CD14-positive monocyte (primary cell): ENCODE measurements at regions not wholly inside any gene's neighbourhood (a gene's known extent, or its start where the extent isn't known, plus 50 kb on each side); places are given as distances from the start of the nearest gene placed in this dataset.

Experiments
- DNase-seq, 3 donors: peaks; one replicate each; pipeline ENCODE4 v3.0.0-alpha.2; 2011 to 2022
- H2AFZ ChIP-seq: 2 replicates; pipeline ENCODE4 v1.6.0; 2012; ENCODE audit warnings: mild to moderate bottlenecking, low read depth, low read length, inconsistent platforms; ENCODE audit not compliant: insufficient read depth, poor library complexity, severe bottlenecking
- H3K27ac ChIP-seq, 2 donors: 1 replicate in 1 of 2; 2 replicates in 1 of 2; pipeline ENCODE4 v1.5.1; 2012 to 2013; ENCODE audit warnings: low read length in 2 of 2, control low read depth in 1 of 2, inconsistent platforms in 1 of 2, low read depth in 1 of 2, mild to moderate bottlenecking in 1 of 2
- H3K27me3 ChIP-seq, 2 donors: one replicate each; pipeline versions ENCODE4 v1.6.0 to v1.6.1; 2011 to 2013; ENCODE audit warnings: low read length in 2 of 2; ENCODE audit not compliant: control insufficient read depth in 2 of 2, insufficient read depth in 2 of 2
- H3K36me3 ChIP-seq, 2 donors: replicated peaks in 1 of 2; 1 replicate in 1 of 2; 2 replicates in 1 of 2; pipeline versions ENCODE4 v1.5.1 to v1.6.1; 2012 to 2013; ENCODE audit warnings: low read length in 2 of 2, control low read depth in 1 of 2, inconsistent platforms in 1 of 2, mild to moderate bottlenecking in 1 of 2; ENCODE audit not compliant: insufficient read depth in 2 of 2, control insufficient read depth in 1 of 2
- H3K4me1 ChIP-seq, 2 donors: 1 replicate in 1 of 2; 2 replicates in 1 of 2; pipeline versions ENCODE4 v1.5.1 to v1.6.1; 2012 to 2013; ENCODE audit warnings: low read length in 2 of 2, control low read depth in 1 of 2, inconsistent platforms in 1 of 2, mild to moderate bottlenecking in 1 of 2, moderate library complexity in 1 of 2; ENCODE audit not compliant: insufficient read depth in 2 of 2, control insufficient read depth in 1 of 2
- H3K4me2 ChIP-seq: replicated peaks from 2 replicates; pipeline ENCODE3; 2012; ENCODE audit warnings: low read length, moderate library complexity, mild to moderate bottlenecking; ENCODE audit not compliant: poor library complexity, severe bottlenecking; ENCODE audit errors: extremely low read depth
- H3K4me3 ChIP-seq, 3 experiments: fragments of 200-600 bp in 1 of 3; sonication (generic) in 1 of 3; replicated peaks in 1 of 3; 1 replicate in 2 of 3; 2 replicates in 1 of 3; pipeline ENCODE4 v1.5.1; 2011 to 2013; ENCODE audit warnings: low read length in 3 of 3, mild to moderate bottlenecking in 3 of 3, control low read depth in 2 of 3, low read depth in 2 of 3, inconsistent platforms in 1 of 3, moderate library complexity in 1 of 3
- H3K79me2 ChIP-seq: 2 replicates; pipeline ENCODE4 v1.6.0; 2012; ENCODE audit warnings: mild to moderate bottlenecking, control low read depth, inconsistent platforms, low read length, moderate library complexity; ENCODE audit not compliant: insufficient read depth
- H3K9ac ChIP-seq: 2 replicates; pipeline ENCODE4 v1.6.0; 2017; ENCODE audit warnings: low read length, mild to moderate bottlenecking; ENCODE audit not compliant: insufficient read depth, poor library complexity, severe bottlenecking
- H3K9me3 ChIP-seq, 2 donors: replicated peaks in 1 of 2; 1 replicate in 1 of 2; 2 replicates in 1 of 2; pipeline versions ENCODE4 v1.5.1 to v1.6.1; 2012 to 2013; ENCODE audit warnings: low read length in 2 of 2, control low read depth in 1 of 2; ENCODE audit not compliant: control insufficient read depth in 1 of 2, insufficient read depth in 1 of 2
- H4K20me1 ChIP-seq: 2 replicates; pipeline ENCODE4 v1.6.0; 2012; ENCODE audit warnings: mild to moderate bottlenecking, low read length, control low read depth, moderate library complexity; ENCODE audit not compliant: insufficient read depth
- H3K27ac Mint-ChIP-seq, 7 donors: one replicate each; pipeline ENCODE4 v1.8.0; 2020; ENCODE audit warnings: mild to moderate bottlenecking in 7 of 7, mixed read lengths in 7 of 7, moderate library complexity in 6 of 7, inconsistent platforms in 2 of 7
- H3K27me3 Mint-ChIP-seq, 3 donors: one replicate each; pipeline ENCODE4 v1.8.0; 2021 to 2022; ENCODE audit warnings: low read depth in 3 of 3, mild to moderate bottlenecking in 3 of 3, mixed read lengths in 3 of 3, moderate library complexity in 3 of 3, inconsistent platforms in 1 of 3
- H3K36me3 Mint-ChIP-seq, 2 donors: one replicate each; pipeline ENCODE4 v1.8.0; 2020; ENCODE audit warnings: mixed read lengths in 2 of 2, inconsistent platforms in 1 of 2, mild to moderate bottlenecking in 1 of 2
- H3K4me1 Mint-ChIP-seq: one replicate; pipeline ENCODE4 v1.8.0; 2020; ENCODE audit warnings: mild to moderate bottlenecking, mixed read lengths
- H3K4me3 Mint-ChIP-seq, 2 donors: one replicate each; pipeline ENCODE4 v1.8.0; 2020; ENCODE audit warnings: mild to moderate bottlenecking in 2 of 2, mixed read lengths in 2 of 2, moderate library complexity in 1 of 2
- H3K9me3 Mint-ChIP-seq, 7 donors: one replicate each; pipeline ENCODE4 v1.8.0; 2020 to 2022; ENCODE audit warnings: mixed read lengths in 7 of 7, mild to moderate bottlenecking in 6 of 7, moderate library complexity in 6 of 7, inconsistent platforms in 2 of 7
- CTCF ChIP-seq: fragments of 200-600 bp; IDR thresholded peaks from one replicate; pipeline ENCODE4 v1.8.0; 2022; ENCODE audit warnings: antibody characterized with exemption, mild to moderate bottlenecking
- WGBS: methylation state at CpG from one replicate; pipeline ENCODE4 v1.1.5; 2013; ENCODE audit warnings: missing lambda C conversion rate; ENCODE audit not compliant: insufficient coverage; 5-methylcytosine and 5-hydroxymethylcytosine counted together
- intact Hi-C, 2 donors: fragments of 100-400 bp; cut with micrococcal nuclease; formaldehyde crosslinking; loops; one replicate each; pipeline versions ENCODE4 v1.15.0 to v1.15.1; 2023

GRCh38 chrX:148282504-148282903 is 217.9 kb upstream of the AFF2 start:
- Mint-ChIP-seq H3K4me1 (peaks cover 45% of the 10 kb centered on the region), H3K27ac (no peak overlapping the region), H3K9me3 (peaks cover 0 to 2% (median 0%) of the 10 kb centered on the region in 7 donors), H3K4me3 (no peak overlapping the region), H3K36me3 (no peaks in the 10 kb centered on the region), H3K27me3 (no peaks in the 10 kb centered on the region)
- no peaks in the 10 kb centered on the region for H4K20me1 ChIP-seq
- no peaks in the 10 kb centered on the region for H3K79me2 ChIP-seq
- no CpG with 5 or more reads among the region's 1 CpG for WGBS
- H2AFZ ChIP-seq: no peak overlapping the region
- H3K27me3 ChIP-seq: no peaks in the 10 kb centered on the region
- no peak for DNase-seq
- no peaks in the 10 kb centered on the region for H3K9me3 ChIP-seq
- intact Hi-C loops: no loop called here
- no peak overlapping the region for H3K4me3 ChIP-seq
- no peak overlapping the region for H3K9ac ChIP-seq
- H3K4me1 ChIP-seq: peaks cover 23 to 32% of the 10 kb centered on the region in 2 donors
- no peak for TF ChIP-seq CTCF
- no peak overlapping the region for H3K27ac ChIP-seq
- H3K36me3 ChIP-seq: no peaks in the 10 kb centered on the region
- H3K4me2 ChIP-seq: no peak overlapping the region

DNA sequence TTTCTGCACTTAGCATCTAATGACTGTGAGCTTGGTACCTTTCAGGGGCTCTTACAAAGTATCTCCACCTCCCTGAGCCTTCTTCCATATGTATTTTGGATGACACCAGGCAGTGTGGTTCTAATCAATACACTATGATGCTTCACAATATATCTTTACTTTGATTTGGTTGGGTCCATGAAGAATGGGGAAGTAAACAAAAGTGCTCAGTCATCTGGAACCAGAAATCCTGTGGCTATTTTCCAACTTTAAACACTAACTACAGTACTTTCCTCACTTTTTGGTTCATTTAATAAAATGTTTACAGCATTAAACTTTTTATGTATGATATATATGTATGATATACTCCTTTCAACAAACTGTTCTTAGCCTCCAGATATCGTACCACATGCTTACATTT is 216.4 kb upstream of the AFF2 start:
- Histone ChIP-seq H3K27me3 (no peaks in the 10 kb centered on the region), H3K9me3 (no peaks in the 10 kb centered on the region), H4K20me1 (no peaks in the 10 kb centered on the region), H3K36me3 (no peaks in the 10 kb centered on the region), H3K27ac (no peak overlapping the region), H3K79me2 (no peaks in the 10 kb centered on the region), H3K4me3 (no peak overlapping the region), H2AFZ (peak overlapping the region; percentile 6), H3K9ac (no peak overlapping the region), H3K4me1 (peaks cover 23 to 32% of the 10 kb centered on the region in 2 donors), H3K4me2 (no peak overlapping the region)
- Mint-ChIP-seq H3K9me3 (peaks cover 0 to 2% (median 0%) of the 10 kb centered on the region in 7 donors), H3K27me3 (no peaks in the 10 kb centered on the region), H3K27ac (peak overlapping the region in 1 of 7 donors; percentile 37), H3K4me3 (no peak overlapping the region), H3K36me3 (no peaks in the 10 kb centered on the region), H3K4me1 (peaks cover 40% of the 10 kb centered on the region)
- peak in 2 of 3 donors; percentile 4 to 12 for DNase-seq
- intact Hi-C loops: no loop called here
- WGBS: no CpG with 5 or more reads among the region's 1 CpG
- TF ChIP-seq CTCF: no peak
